Activated T-cell treated with anti-CD3 and anti-CD28 coated beads, Interleukin-2, amount 50 U/mL, for 24 hours (primary cell): ENCODE measurements at regions not wholly inside any gene's neighbourhood (a gene's known extent, or its start where the extent isn't known, plus 50 kb on each side); places are given as distances from the start of the nearest gene placed in this dataset.

Experiments used
- DNase-seq: peaks from one replicate; pipeline ENCODE4 v3.0.0-alpha.2; 2020
- H3K27ac Mint-ChIP-seq: 2 replicates; pipeline ENCODE4 v1.8.0; 2020; ENCODE audit warnings: mild to moderate bottlenecking, mixed read lengths
- H3K27me3 Mint-ChIP-seq: 2 replicates; pipeline ENCODE4 v1.8.0; 2020; ENCODE audit warnings: mixed read lengths
- H3K36me3 Mint-ChIP-seq: 2 replicates; pipeline ENCODE4 v1.8.0; 2020; ENCODE audit warnings: low read depth, mixed read lengths
- H3K4me1 Mint-ChIP-seq: 2 replicates; pipeline ENCODE4 v1.8.0; 2020; ENCODE audit warnings: low read depth, mixed read lengths
- H3K4me3 Mint-ChIP-seq: 2 replicates; pipeline ENCODE4 v1.8.0; 2020; ENCODE audit warnings: mild to moderate bottlenecking, moderate library complexity, mixed read lengths
- H3K9me3 Mint-ChIP-seq: 2 replicates; pipeline ENCODE4 v1.8.0; 2020; ENCODE audit warnings: mixed read lengths

GRCh38 chr10:130301021-130301892 lies 165.1 kb downstream of the GLRX3 start:
- peaks cover 20% of the 10 kb centered on the region for H3K36me3 Mint-ChIP-seq
- peaks cover 2% of the 10 kb centered on the region for H3K27me3 Mint-ChIP-seq
- peak overlapping the region; percentile 66 for H3K4me3 Mint-ChIP-seq
- no peaks in the 10 kb centered on the region for H3K4me1 Mint-ChIP-seq
- peaks cover 45% of the 10 kb centered on the region for H3K9me3 Mint-ChIP-seq
- H3K27ac Mint-ChIP-seq, result peak overlapping the region; percentile 23
- peak; percentile 71 for DNase-seq

- DNase-seq, result no peak
- peaks cover 6% of the 10 kb centered on the region for H3K9me3 Mint-ChIP-seq
- H3K4me3 Mint-ChIP-seq, result no peak overlapping the region
- H3K36me3 Mint-ChIP-seq, result no peaks in the 10 kb centered on the region
- H3K27me3 Mint-ChIP-seq, result no peaks in the 10 kb centered on the region
- no peak overlapping the region for H3K27ac Mint-ChIP-seq
- H3K4me1 Mint-ChIP-seq, result no peaks in the 10 kb centered on the region
Measured at GRCh38 chr10:130326954-130327353, 190.8 kb downstream of the GLRX3 start.

DNA sequence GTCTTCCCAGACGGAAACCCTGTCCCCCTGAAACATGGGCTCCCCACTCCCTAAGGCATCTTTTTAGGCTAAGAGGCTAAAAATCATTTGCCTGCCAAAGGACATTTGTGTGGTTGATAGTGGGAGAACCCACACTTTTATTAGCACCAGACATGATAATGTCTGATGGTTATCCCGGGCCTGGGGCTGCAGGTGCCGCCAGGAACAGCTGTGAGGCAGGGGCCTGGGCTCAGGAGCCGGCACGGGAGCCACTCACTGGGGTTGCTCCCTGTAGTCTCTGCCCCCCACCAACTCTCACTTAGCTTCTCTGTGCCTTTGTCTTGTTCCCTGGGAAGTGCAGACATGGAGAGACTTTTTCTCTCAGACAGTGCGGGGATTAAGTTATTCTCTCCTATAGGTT lies 193.6 kb downstream of the GLRX3 start:
- DNase-seq, result no peak
- Mint-ChIP-seq H3K9me3 (no peaks in the 10 kb centered on the region), H3K4me3 (no peak overlapping the region), H3K4me1 (no peaks in the 10 kb centered on the region), H3K27ac (no peak overlapping the region), H3K27me3 (no peaks in the 10 kb centered on the region), H3K36me3 (no peaks in the 10 kb centered on the region)

DNA sequence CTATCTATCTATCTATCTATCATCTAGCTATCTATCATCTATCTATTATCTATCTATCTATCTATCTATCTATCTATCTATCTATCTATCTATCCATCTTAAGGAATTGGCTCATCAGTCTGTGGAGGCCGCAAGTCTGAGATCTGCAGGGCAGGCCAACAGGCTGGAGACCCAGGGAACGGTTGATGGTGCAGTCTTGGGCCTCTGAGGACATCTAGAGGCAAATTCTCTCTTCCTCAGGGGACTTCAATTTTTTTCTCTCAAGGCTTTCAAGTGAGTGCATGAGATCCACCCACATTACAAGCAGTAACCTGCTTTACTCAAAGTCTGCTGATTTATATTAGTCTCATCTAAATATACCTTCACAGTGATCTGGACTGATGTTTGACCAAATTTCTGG lies 197.0 kb downstream of the GLRX3 start:
- Mint-ChIP-seq H3K9me3 (no peaks in the 10 kb centered on the region), H3K4me1 (no peaks in the 10 kb centered on the region)

GRCh38 chr10:130335336-130335735 lies 199.1 kb downstream of the GLRX3 start:
- no peak overlapping the region for H3K27ac Mint-ChIP-seq
- no peaks in the 10 kb centered on the region for H3K36me3 Mint-ChIP-seq
- no peak overlapping the region for H3K4me3 Mint-ChIP-seq
- no peaks in the 10 kb centered on the region for H3K27me3 Mint-ChIP-seq
- H3K9me3 Mint-ChIP-seq, result no peaks in the 10 kb centered on the region
- H3K4me1 Mint-ChIP-seq, result no peaks in the 10 kb centered on the region
- DNase-seq, result no peak

More for the DNA sequence above, 197.0 kb downstream of the GLRX3 start:
- DNase-seq, result no peak
- Mint-ChIP-seq H3K27ac (no peak overlapping the region), H3K36me3 (no peaks in the 10 kb centered on the region), H3K27me3 (no peaks in the 10 kb centered on the region), H3K4me3 (no peak overlapping the region)

DNA sequence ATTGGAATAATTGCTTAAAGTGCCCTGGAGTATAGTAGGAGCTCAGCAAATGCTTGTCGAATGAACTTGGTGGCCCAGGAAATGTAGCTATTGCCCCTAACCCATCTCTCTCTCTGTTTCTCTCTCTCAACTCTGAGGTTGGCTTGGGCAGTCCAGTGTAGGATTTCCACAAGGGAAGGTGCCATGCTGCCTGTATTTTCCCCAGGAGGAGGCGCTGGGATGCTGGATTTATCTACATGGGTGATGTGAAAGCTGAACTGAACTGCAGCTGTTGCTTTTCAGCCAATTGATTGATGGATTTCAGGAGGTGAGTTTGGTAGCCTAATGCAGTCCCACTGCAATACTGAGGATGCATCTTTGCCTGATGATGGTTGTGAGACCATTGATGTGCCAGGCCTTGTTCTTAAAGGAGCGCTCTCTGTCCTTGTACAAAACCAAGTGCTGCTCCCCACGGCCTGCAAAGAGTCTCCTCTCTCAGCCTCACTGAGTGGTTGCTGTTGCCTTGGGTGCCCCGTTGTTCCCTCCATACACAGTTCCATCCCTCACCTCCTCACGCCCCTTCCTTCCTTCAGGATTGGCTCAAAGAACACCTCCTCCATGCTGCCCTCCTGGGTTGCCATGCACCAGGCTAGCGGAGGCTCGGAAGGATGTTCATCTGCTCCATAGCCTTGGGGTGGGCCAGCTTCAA lies 200.6 kb downstream of the GLRX3 start:
- no peak overlapping the region for H3K27ac Mint-ChIP-seq
- H3K27me3 Mint-ChIP-seq, result no peaks in the 10 kb centered on the region
- H3K9me3 Mint-ChIP-seq, result no peaks in the 10 kb centered on the region
- H3K36me3 Mint-ChIP-seq, result no peaks in the 10 kb centered on the region
- no peak for DNase-seq
- no peak overlapping the region for H3K4me3 Mint-ChIP-seq
- H3K4me1 Mint-ChIP-seq, result no peaks in the 10 kb centered on the region

DNA sequence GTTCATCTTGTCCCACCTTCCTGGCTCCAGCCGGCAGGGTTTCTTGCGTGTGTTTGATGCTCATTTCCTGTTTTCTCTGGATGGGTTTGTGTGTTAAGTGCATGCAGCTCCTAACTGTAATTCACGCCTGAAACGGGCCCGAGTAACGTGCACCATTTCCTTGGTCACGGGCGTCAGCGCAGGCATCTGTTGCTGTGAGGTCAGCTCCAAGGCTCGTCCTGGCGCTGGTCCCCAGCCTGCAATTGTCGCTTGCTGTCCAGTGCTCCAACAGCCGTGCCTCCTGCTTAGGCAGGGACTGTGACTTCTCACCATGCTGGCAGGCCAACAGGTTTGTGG lies 201.1 kb downstream of the GLRX3 start:
- H3K9me3 Mint-ChIP-seq, result no peaks in the 10 kb centered on the region
- no peak overlapping the region for H3K27ac Mint-ChIP-seq
- H3K4me1 Mint-ChIP-seq, result no peaks in the 10 kb centered on the region
- DNase-seq, result no peak
- H3K27me3 Mint-ChIP-seq, result no peaks in the 10 kb centered on the region
- no peaks in the 10 kb centered on the region for H3K36me3 Mint-ChIP-seq
- no peak overlapping the region for H3K4me3 Mint-ChIP-seq

- Mint-ChIP-seq H3K27ac (no peak overlapping the region), H3K4me1 (no peaks in the 10 kb centered on the region), H3K9me3 (no peaks in the 10 kb centered on the region), H3K36me3 (no peaks in the 10 kb centered on the region), H3K27me3 (no peaks in the 10 kb centered on the region), H3K4me3 (no peak overlapping the region)
- no peak for DNase-seq
Measured at GRCh38 chr10:130337696-130338635, 201.8 kb downstream of the GLRX3 start.

- Mint-ChIP-seq H3K27me3 (no peaks in the 10 kb centered on the region), H3K36me3 (no peaks in the 10 kb centered on the region), H3K4me3 (no peak overlapping the region), H3K27ac (no peak overlapping the region), H3K4me1 (no peaks in the 10 kb centered on the region), H3K9me3 (no peaks in the 10 kb centered on the region)
- no peak for DNase-seq
Measured at GRCh38 chr10:130338636-130339024, 202.4 kb downstream of the GLRX3 start.

GRCh38 chr10:130339091-130339490 lies 202.9 kb downstream of the GLRX3 start:
- no peaks in the 10 kb centered on the region for H3K27me3 Mint-ChIP-seq
- no peak overlapping the region for H3K27ac Mint-ChIP-seq
- no peak overlapping the region for H3K4me3 Mint-ChIP-seq
- H3K4me1 Mint-ChIP-seq, result no peaks in the 10 kb centered on the region
- no peaks in the 10 kb centered on the region for H3K36me3 Mint-ChIP-seq
- no peak for DNase-seq
- no peaks in the 10 kb centered on the region for H3K9me3 Mint-ChIP-seq

- no peak for DNase-seq
- H3K27me3 Mint-ChIP-seq, result no peaks in the 10 kb centered on the region
- no peaks in the 10 kb centered on the region for H3K4me1 Mint-ChIP-seq
- no peak overlapping the region for H3K4me3 Mint-ChIP-seq
- H3K36me3 Mint-ChIP-seq, result no peaks in the 10 kb centered on the region
- no peaks in the 10 kb centered on the region for H3K9me3 Mint-ChIP-seq
- H3K27ac Mint-ChIP-seq, result no peak overlapping the region
Measured at GRCh38 chr10:130339911-130340310, 203.7 kb downstream of the GLRX3 start.

- H3K4me3 Mint-ChIP-seq, result no peak overlapping the region
Measured at GRCh38 chr10:130340816-130341215, 204.6 kb downstream of the GLRX3 start.

DNA sequence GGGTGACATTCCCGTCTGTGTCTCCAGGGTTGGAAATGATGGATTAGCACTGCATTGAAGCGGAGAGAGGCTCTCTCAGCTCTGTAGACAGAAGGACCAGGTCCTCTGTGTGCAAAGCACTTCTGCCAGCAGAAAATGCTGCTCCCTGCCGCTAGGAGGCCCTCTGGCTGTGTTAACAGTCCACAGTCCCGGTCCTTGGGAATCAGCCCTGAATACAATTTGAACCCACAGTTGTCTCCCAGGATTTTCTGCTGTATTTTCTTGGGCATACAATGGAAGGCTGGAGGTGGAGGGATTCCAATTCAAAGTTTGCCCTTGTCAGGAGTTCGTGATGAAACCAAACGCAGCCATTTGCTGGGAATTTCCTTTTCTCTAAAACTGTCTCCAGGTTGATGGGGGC lies 205.2 kb downstream of the GLRX3 start:
- H3K27me3 Mint-ChIP-seq, result no peaks in the 10 kb centered on the region
- H3K27ac Mint-ChIP-seq, result no peak overlapping the region
- no peak overlapping the region for H3K4me3 Mint-ChIP-seq
- H3K9me3 Mint-ChIP-seq, result no peaks in the 10 kb centered on the region
- no peaks in the 10 kb centered on the region for H3K4me1 Mint-ChIP-seq
- no peak for DNase-seq
- H3K36me3 Mint-ChIP-seq, result no peaks in the 10 kb centered on the region

More at GRCh38 chr10:130340816-130341215, 204.6 kb downstream of the GLRX3 start:
- Mint-ChIP-seq H3K4me1 (no peaks in the 10 kb centered on the region), H3K9me3 (no peaks in the 10 kb centered on the region), H3K27me3 (no peaks in the 10 kb centered on the region), H3K36me3 (no peaks in the 10 kb centered on the region), H3K27ac (no peak overlapping the region)
- no peak for DNase-seq

- no peaks in the 10 kb centered on the region for H3K27me3 Mint-ChIP-seq
- peaks cover 6% of the 10 kb centered on the region for H3K9me3 Mint-ChIP-seq
- no peak for DNase-seq
- H3K4me1 Mint-ChIP-seq, result no peaks in the 10 kb centered on the region
- H3K36me3 Mint-ChIP-seq, result no peaks in the 10 kb centered on the region
- H3K27ac Mint-ChIP-seq, result no peak overlapping the region
- no peak overlapping the region for H3K4me3 Mint-ChIP-seq
Measured at GRCh38 chr10:130345728-130346127, 209.5 kb downstream of the GLRX3 start.
